ENCODE measurements at regions not wholly inside any gene's neighbourhood (a gene's known extent, or its start where the extent isn't known, plus 50 kb on each side); places are given as distances from the start of the nearest gene placed in this dataset.

GRCh38 chr15:38861108-38861507 lies 296.5 kb upstream of the RASGRP1 start:
- no peaks in the 10 kb centered on the region for H3K27me3 ChIP-seq (replicated peaks; ENCODE audit: control insufficient read depth, insufficient read depth, low read length)
- no peak for TF ChIP-seq CTCF (IDR thresholded peaks at IDR 0.05; ENCODE audit: insufficient read depth in 1 of 2, low read depth in 1 of 2, low read length in 1 of 2, severe bottlenecking in 1 of 2, unreplicated experiment in 1 of 2)
- CTCF ChIA-PET, result no interaction called here

DNA sequence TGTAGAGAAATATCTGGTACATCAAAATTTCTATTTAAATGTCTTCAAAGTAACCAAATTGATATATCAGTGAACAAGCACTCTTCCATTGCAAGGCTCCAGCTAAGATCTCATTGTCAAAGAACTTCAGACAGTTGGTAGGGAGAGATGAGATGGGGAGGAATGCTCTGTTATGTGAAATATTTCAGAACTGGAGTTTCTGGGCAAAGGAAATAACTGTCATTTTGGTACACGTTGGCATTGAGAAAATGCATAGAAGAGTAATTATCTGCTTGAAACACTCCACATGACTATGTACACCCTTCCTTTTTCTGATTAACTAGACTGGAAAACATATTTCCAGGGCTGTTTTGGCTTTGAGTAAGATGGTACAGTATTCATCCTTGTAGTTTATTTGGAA lies 297.5 kb upstream of the RASGRP1 start:
- no peaks in the 10 kb centered on the region for H3K27me3 Mint-ChIP-seq (ENCODE audit: insufficient read depth, unreplicated experiment)
- H3K27me3 ChIP-seq (replicated peaks; ENCODE audit: control insufficient read depth, insufficient read depth, low read length), result no peaks in the 10 kb centered on the region
- TF ChIP-seq CTCF (IDR thresholded peaks at IDR 0.05; ENCODE audit: insufficient read depth in 1 of 2, low read depth in 1 of 2, low read length in 1 of 2, severe bottlenecking in 1 of 2, unreplicated experiment in 1 of 2), result no peak
- intact Hi-C loops (cut with micrococcal nuclease; ENCODE audit: unreplicated experiment), result no loop called here
- no peaks in the 10 kb centered on the region for H3K4me1 ChIP-seq
- H3K27ac Mint-ChIP-seq (ENCODE audit: unreplicated experiment), result no peak overlapping the region
- no peaks in the 10 kb centered on the region for H3K9me3 Mint-ChIP-seq (ENCODE audit: unreplicated experiment)
- no peak for DNase-seq
- no peaks in the 10 kb centered on the region for H3K4me1 Mint-ChIP-seq (ENCODE audit: low read depth, unreplicated experiment)
- BruUV-seq (replicated peaks), result no TSS peak
- no peaks in the 10 kb centered on the region for H3K36me3 ChIP-seq (ENCODE audit: control insufficient read depth, insufficient read depth, low read length)
- no peak overlapping the region for H3K4me3 ChIP-seq (ENCODE audit: low read depth, low read length)
- CTCF ChIA-PET, result no interaction called here
- POLR2A ChIA-PET, result no interaction called here
- H3K9me3 ChIP-seq, result no peaks in the 10 kb centered on the region
- H3K36me3 Mint-ChIP-seq (ENCODE audit: insufficient read depth, unreplicated experiment), result no peaks in the 10 kb centered on the region
- no peak overlapping the region for H3K4me3 Mint-ChIP-seq (ENCODE audit: unreplicated experiment)

More at GRCh38 chr15:38861108-38861507, 296.5 kb upstream of the RASGRP1 start:
- BruUV-seq (replicated peaks), result no TSS peak
- Histone ChIP-seq H3K9me3 (no peaks in the 10 kb centered on the region), H3K4me3 (ENCODE audit: low read depth, low read length) (no peak overlapping the region), H3K36me3 (ENCODE audit: control insufficient read depth, insufficient read depth, low read length) (no peaks in the 10 kb centered on the region), H3K4me1 (no peaks in the 10 kb centered on the region)
- no peak for DNase-seq
- Mint-ChIP-seq H3K4me1 (ENCODE audit: low read depth, unreplicated experiment) (no peaks in the 10 kb centered on the region), H3K4me3 (ENCODE audit: unreplicated experiment) (no peak overlapping the region), H3K27me3 (ENCODE audit: insufficient read depth, unreplicated experiment) (no peaks in the 10 kb centered on the region), H3K27ac (ENCODE audit: unreplicated experiment) (no peak overlapping the region), H3K9me3 (ENCODE audit: unreplicated experiment) (no peaks in the 10 kb centered on the region), H3K36me3 (ENCODE audit: insufficient read depth, unreplicated experiment) (no peaks in the 10 kb centered on the region)
- POLR2A ChIA-PET, result no interaction called here
- intact Hi-C loops (cut with micrococcal nuclease; ENCODE audit: unreplicated experiment), result no loop called here

DNA sequence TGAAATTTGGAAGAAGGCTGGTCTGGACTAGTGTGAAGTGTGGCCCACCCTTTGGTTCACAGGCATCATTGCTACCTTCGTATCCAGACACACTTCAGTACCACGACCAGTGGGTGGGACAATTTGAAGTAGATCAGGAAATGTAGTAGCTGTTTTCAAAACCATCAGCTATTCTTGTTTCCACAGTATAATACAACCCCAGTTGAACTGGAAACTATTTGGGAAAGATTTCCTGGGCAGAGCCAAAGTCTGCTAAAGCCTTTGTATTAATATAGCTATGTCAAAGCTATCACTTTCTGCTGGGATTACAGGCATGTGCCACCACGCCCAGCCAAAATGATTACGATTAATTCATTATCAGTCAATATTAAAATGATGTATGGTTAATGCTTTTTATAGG lies 298.8 kb upstream of the RASGRP1 start:
- no peak for TF ChIP-seq CTCF (IDR thresholded peaks at IDR 0.05; ENCODE audit: insufficient read depth in 1 of 2, low read depth in 1 of 2, low read length in 1 of 2, severe bottlenecking in 1 of 2, unreplicated experiment in 1 of 2)
- H3K27me3 Mint-ChIP-seq (ENCODE audit: insufficient read depth, unreplicated experiment), result no peaks in the 10 kb centered on the region
- H3K4me3 ChIP-seq (ENCODE audit: low read depth, low read length), result no peak overlapping the region
- H3K9me3 Mint-ChIP-seq (ENCODE audit: unreplicated experiment), result no peaks in the 10 kb centered on the region
- no peaks in the 10 kb centered on the region for H3K4me1 Mint-ChIP-seq (ENCODE audit: low read depth, unreplicated experiment)
- no peaks in the 10 kb centered on the region for H3K27me3 ChIP-seq (replicated peaks; ENCODE audit: control insufficient read depth, insufficient read depth, low read length)
- H3K4me3 Mint-ChIP-seq (ENCODE audit: unreplicated experiment), result no peak overlapping the region
- H3K4me1 ChIP-seq, result peaks cover 9% of the 10 kb centered on the region
- no peak for DNase-seq
- no peaks in the 10 kb centered on the region for H3K9me3 ChIP-seq
- H3K36me3 Mint-ChIP-seq (ENCODE audit: insufficient read depth, unreplicated experiment), result no peaks in the 10 kb centered on the region
- ChIA-PET POLR2A (no interaction called here), CTCF (interaction anchor here (0.6 kb wide), 1 partner anchor 176 kb away, joined by 4 read pairs; no protein-coding TSS in a partner anchor)
- intact Hi-C loops (cut with micrococcal nuclease; ENCODE audit: unreplicated experiment), result no loop called here
- BruUV-seq (replicated peaks), result no TSS peak
- no peak overlapping the region for H3K27ac Mint-ChIP-seq (ENCODE audit: unreplicated experiment)
- H3K36me3 ChIP-seq (ENCODE audit: control insufficient read depth, insufficient read depth, low read length), result no peaks in the 10 kb centered on the region

Data from Caco-2 (cell line).